GM23338 (cell line): ENCODE measurements at regions not wholly inside any gene's neighbourhood (a gene's known extent, or its start where the extent isn't known, plus 50 kb on each side); places are given as distances from the start of the nearest gene placed in this dataset.

Source experiments
- CTCF ChIP-seq, 2 experiments: fragments of 200-600 bp in 1 of 2; sonication (generic) in 1 of 2; conservative IDR thresholded peaks; 2 replicates each; pipeline versions ENCODE4 v1.5.1 to v1.6.1; 2016 to 2017; ENCODE audit warnings: antibody characterized with exemption in 2 of 2, low read depth in 2 of 2, mild to moderate bottlenecking in 2 of 2, moderate library complexity in 1 of 2
- EZH2 ChIP-seq: fragments of 200-600 bp; sonication (generic); IDR thresholded peaks from one replicate; pipeline ENCODE4 v1.8.0; 2017; ENCODE audit warnings: antibody characterized with exemption, mild to moderate bottlenecking, low read depth; ENCODE audit not compliant: unreplicated experiment
- EZH2phosphoT487 ChIP-seq: fragments of 200-600 bp; sonication (generic); IDR thresholded peaks from one replicate; pipeline ENCODE4 v1.8.1; 2018; ENCODE audit warnings: antibody characterized with exemption; ENCODE audit not compliant: unreplicated experiment
- POLR2AphosphoS5 ChIP-seq: IDR thresholded peaks from 2 replicates; pipeline ENCODE4 v1.6.1; 2016; ENCODE audit warnings: antibody characterized with exemption, low read depth
- ZNF114 ChIP-seq: fragments of 250-450 bp; sonication (Bioruptor Pico); IDR thresholded peaks from 2 replicates; pipeline ENCODE4 v1.5.0; 2020; ENCODE audit warnings: mild to moderate bottlenecking, moderate library complexity
- ZNF331 ChIP-seq: fragments of 250-450 bp; sonication (Bioruptor Pico); IDR thresholded peaks from 2 replicates; pipeline ENCODE4 v1.5.0; 2020; ENCODE audit warnings: low read depth, mild to moderate bottlenecking, moderate library complexity
- TF ChIP-seq, protein P1 (sequence below): IDR thresholded peaks from one replicate; pipeline ENCODE4 v1.6.1; 2018; ENCODE audit warnings: antibody characterized with exemption; ENCODE audit not compliant: unreplicated experiment
- TF ChIP-seq, protein P2 (sequence below): IDR thresholded peaks from 2 replicates; pipeline ENCODE4 v1.6.1; 2016; ENCODE audit warnings: antibody characterized with exemption

- TF ChIP-seq CTCF (conservative IDR thresholded peaks at IDR 0.05; ENCODE audit: low read depth in 2 of 2) (no peak), EZH2 (no peak), POLR2AphosphoS5 (no peak), ZNF114 (CRISPR knock-in tag) (no peak), ZNF331 (CRISPR knock-in tag) (no peak), EZH2phosphoT487 (no peak)
- TF ChIP-seq, protein P1, sequence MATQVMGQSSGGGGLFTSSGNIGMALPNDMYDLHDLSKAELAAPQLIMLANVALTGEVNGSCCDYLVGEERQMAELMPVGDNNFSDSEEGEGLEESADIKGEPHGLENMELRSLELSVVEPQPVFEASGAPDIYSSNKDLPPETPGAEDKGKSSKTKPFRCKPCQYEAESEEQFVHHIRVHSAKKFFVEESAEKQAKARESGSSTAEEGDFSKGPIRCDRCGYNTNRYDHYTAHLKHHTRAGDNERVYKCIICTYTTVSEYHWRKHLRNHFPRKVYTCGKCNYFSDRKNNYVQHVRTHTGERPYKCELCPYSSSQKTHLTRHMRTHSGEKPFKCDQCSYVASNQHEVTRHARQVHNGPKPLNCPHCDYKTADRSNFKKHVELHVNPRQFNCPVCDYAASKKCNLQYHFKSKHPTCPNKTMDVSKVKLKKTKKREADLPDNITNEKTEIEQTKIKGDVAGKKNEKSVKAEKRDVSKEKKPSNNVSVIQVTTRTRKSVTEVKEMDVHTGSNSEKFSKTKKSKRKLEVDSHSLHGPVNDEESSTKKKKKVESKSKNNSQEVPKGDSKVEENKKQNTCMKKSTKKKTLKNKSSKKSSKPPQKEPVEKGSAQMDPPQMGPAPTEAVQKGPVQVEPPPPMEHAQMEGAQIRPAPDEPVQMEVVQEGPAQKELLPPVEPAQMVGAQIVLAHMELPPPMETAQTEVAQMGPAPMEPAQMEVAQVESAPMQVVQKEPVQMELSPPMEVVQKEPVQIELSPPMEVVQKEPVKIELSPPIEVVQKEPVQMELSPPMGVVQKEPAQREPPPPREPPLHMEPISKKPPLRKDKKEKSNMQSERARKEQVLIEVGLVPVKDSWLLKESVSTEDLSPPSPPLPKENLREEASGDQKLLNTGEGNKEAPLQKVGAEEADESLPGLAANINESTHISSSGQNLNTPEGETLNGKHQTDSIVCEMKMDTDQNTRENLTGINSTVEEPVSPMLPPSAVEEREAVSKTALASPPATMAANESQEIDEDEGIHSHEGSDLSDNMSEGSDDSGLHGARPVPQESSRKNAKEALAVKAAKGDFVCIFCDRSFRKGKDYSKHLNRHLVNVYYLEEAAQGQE = no peak
- TF ChIP-seq, protein P2, sequence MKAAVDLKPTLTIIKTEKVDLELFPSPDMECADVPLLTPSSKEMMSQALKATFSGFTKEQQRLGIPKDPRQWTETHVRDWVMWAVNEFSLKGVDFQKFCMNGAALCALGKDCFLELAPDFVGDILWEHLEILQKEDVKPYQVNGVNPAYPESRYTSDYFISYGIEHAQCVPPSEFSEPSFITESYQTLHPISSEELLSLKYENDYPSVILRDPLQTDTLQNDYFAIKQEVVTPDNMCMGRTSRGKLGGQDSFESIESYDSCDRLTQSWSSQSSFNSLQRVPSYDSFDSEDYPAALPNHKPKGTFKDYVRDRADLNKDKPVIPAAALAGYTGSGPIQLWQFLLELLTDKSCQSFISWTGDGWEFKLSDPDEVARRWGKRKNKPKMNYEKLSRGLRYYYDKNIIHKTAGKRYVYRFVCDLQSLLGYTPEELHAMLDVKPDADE = no peak
Observed at GRCh38 chr13:73782450-73783449, 351.5 kb downstream of the KLF12 start.
